Astrocyte (in vitro differentiated cells and primary cell): ENCODE measurements at regions not wholly inside any gene's neighbourhood (a gene's known extent, or its start where the extent isn't known, plus 50 kb on each side); places are given as distances from the start of the nearest gene placed in this dataset.

Experiments
- CTCF ChIP-seq: IDR thresholded peaks from 2 replicates; pipeline ENCODE4 v1.5.1; 2011; ENCODE audit warnings: low read depth, mild to moderate bottlenecking, inconsistent platforms, low read length, moderate library complexity; ENCODE audit not compliant: insufficient read depth
- EZH2 ChIP-seq: IDR thresholded peaks from 2 replicates; pipeline ENCODE4 v1.6.1; 2012; ENCODE audit warnings: mild to moderate bottlenecking, low read length, inconsistent platforms; ENCODE audit not compliant: insufficient read depth

GRCh38 chr10:129165076-129165720 lies 301.8 kb upstream of the MGMT start:
- TF ChIP-seq CTCF (no peak), EZH2 (no peak)
